Posterior vena cava (tissue), 2 donors: ENCODE measurements at regions not wholly inside any gene's neighbourhood (a gene's known extent, or its start where the extent isn't known, plus 50 kb on each side); places are given as distances from the start of the nearest gene placed in this dataset.

ENCODE experiments used
- DNase-seq: peaks from one replicate; pipeline ENCODE4 v3.0.0-alpha.2; 2020; ENCODE audit warnings: low spot score
- intact Hi-C, 2 donors: fragments of 100-400 bp; cut with DNase I; formaldehyde crosslinking; loops; one replicate each; pipeline versions ENCODE4 v1.14.1 to v1.14.2; 2022 to 2023
- donor health status: DM: yes; HTN: yes; CAD: no.
- donor health status: DM: yes; HTN: yes; CAD: no.

DNA sequence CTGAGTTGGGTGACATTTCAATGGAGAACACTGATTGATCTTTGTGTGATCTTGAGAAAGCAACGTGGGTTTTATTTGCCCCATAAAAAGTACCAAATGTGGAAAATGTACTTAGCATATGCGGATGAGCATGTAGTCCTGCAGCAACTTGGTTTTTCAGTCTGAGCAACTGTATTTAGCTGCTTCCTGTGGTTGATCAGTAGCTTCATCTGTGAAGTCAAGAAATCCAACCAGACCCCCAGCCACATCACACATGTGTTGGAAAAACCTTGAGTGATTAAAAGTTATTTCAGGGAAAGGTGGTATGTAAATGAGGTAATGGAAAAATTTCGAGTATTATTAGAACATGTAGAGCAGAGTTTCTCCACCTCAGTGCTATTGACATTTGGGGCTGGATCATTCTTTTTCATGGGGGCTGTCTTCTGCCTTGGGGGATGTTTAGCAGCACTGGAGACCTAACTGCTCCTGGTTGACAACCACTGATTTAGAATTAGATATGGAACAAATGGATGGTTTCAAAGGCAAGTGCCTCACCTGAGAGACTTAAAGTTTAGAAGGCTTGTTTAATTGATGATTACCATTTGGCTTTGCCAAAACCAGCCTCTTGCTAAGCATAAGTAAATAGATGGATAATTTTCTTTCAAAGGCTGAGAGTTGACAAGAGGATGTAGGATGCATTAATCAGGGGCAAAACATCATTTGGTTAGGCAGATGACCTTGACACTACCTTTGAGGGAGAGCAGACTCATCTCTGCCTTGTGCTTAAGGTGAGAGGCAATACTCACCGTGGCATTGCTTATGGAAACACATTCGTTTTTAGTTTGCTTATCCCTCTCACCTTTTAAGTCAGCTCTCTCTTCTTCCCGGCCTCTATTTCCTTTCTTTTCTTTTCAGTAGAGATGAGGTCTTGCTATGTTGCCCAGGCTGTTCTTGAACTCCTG, 193.0 kb upstream of the RPS6KA3 start:
- intact Hi-C loops: no loop called here

DNA sequence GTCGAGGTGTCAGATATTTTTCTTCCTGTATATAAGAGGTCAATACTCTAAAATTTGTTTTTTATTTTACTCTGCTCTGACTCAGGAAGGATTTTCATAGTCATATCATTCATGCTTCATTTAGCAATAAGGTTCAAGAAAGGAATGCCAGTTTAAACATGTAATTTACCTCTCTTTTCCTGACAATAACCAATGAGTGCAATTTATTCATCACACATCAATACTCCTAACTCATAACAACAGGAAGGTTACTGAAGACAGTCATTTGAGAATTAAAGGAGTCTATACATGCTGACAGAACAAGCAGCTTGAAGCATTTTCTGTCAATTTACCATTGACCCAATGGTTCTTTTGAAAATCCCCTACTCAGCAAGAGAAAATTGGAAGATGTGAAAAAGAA, 190.3 kb upstream of the RPS6KA3 start:
- no peak for DNase-seq
- intact Hi-C loops: no loop called here

More for the DNA sequence above, 193.0 kb upstream of the RPS6KA3 start:
- no peak for DNase-seq

DNA sequence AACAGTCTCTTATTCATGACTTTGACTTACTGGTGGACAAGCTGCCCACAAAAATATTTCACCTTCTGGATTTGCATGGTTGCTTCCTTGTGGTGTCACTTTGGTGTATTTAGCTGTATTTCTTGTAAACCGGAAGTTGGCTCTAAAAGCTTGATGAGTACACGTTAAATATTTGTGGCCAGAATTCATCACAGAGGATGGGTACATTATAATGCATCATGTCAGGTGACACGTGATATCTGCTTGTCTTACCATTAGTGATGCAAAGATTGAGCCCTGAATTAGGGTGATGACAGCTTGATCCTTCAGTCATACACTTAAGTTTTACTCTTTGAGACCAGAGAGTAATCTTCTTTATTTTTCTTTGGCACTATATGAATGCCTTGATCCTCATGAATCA, 188.3 kb upstream of the RPS6KA3 start:
- intact Hi-C loops: no loop called here
- no peak for DNase-seq

DNA sequence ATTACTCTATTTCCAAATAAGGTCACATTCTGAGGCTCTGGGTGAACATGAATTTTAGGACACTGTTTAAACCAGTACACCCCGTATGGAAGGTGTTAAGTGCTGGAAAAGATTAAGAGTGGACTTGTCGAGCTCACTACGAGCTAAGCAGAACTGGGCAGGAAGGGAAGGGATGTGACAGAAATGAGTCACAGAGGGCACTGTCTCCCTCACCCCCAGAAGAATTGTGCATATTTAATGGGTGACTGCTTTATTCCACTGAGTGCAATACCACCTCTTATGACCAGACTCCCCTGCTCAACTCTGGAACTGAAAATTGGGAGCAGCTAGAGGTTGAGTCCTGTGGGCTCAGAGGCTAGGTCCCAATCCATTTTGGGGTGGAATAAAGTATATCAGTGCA, 187.4 kb upstream of the RPS6KA3 start:
- intact Hi-C loops: no loop called here
- no peak for DNase-seq

DNA sequence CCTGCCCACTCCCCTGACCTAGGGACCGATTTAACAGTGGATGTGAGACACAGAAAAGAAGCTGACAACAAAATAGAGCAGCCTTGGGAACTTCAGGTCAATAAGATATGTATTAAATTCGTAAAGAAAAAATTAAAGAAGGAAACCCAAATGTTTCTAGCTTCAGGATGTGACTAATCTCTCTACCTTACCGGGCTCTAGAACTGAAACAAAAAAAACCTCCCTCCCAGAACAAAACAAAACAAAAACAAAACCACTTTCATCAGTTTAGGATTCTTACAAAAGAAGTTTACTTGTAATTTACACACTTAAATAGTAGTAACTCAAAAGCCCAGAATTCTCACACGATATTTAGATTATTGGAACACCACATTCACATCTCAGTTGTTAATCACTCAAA, 185.8 kb upstream of the RPS6KA3 start:
- intact Hi-C loops: no loop called here
- DNase-seq: no peak

DNA sequence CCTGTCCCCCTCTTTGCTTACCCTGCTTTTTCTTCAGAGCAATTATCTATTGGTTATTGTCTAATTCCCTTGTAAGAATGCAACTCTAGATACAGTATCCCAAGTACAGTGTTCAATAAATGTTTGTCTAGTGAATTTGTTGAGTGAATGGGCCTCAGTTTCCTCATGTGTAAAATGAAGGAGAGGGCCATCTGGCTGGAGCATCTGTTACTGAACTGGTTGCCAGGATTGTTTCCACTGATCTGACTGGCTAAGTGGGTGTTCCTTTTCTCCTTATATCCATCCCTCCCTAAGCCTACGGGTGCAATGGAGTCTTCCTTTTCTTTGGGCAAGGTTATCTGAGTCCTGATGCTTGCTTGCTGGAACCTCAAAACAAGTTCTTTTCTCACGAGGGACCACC, 185.2 kb upstream of the RPS6KA3 start:
- intact Hi-C loops: no loop called here
- no peak for DNase-seq

DNA sequence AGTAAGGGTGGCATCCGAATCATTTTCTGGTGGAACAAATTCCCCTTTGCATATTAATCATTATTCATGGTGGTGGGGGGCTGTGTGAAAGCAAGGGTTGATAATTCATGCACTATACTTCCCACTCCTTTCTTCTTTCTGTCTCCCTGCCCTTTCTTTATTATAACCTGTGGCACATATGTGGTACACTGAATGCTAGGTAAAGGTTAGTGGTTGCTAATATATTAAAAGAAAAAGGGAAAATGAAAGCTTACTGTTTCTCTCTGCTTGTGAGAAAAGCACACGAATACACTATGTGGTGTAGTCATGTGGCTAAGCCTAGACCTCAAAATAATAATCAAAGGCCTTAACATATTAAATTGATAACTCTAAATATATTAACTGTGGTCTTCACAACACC, 178.4 kb upstream of the RPS6KA3 start:
- intact Hi-C loops: loop anchor here in 1 of 2 donors (5.0 kb wide), 1 partner anchor 1068 kb away; no protein-coding TSS in a partner anchor
- DNase-seq: no peak

DNA sequence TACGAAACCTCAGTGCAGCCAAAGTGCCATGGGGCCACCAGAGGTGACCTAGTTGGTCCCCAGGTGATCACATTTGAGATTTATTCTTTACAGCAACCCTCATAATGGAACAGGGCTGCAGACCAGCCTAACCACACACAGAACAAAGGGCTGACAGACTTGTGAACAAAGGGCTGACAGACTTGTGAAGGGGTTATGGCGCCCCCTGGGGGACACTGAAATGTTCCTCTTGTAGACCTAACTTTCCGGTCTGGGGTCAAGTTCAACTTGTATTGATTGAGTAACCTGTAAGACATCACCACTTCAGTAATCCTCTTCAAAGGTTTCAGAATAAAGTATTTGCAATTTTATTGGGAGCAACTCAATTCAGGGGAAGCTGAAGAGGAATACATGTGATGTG, 175.9 kb upstream of the RPS6KA3 start:
- peak; percentile 92 for DNase-seq
- intact Hi-C loops: no loop called here

DNA sequence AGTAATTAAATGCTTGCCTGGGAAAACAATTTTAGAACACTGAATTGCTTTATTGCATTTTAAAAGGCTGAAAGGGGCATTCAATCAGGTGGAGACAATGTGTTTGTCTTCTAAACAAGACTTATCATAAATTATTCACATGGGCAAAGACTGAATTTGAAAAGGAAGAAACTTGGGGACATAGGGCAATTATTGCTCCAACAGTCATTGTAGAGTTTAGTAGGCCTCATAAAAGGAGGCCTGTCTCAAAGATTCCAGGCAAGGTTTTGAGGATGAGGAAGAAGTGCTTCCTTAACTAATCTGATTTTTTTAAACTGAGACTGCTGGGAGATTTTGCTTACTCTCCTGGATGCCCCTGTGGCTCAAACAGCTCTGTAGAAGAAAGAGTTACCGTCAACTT, 174.4 kb upstream of the RPS6KA3 start:
- intact Hi-C loops: no loop called here

DNA sequence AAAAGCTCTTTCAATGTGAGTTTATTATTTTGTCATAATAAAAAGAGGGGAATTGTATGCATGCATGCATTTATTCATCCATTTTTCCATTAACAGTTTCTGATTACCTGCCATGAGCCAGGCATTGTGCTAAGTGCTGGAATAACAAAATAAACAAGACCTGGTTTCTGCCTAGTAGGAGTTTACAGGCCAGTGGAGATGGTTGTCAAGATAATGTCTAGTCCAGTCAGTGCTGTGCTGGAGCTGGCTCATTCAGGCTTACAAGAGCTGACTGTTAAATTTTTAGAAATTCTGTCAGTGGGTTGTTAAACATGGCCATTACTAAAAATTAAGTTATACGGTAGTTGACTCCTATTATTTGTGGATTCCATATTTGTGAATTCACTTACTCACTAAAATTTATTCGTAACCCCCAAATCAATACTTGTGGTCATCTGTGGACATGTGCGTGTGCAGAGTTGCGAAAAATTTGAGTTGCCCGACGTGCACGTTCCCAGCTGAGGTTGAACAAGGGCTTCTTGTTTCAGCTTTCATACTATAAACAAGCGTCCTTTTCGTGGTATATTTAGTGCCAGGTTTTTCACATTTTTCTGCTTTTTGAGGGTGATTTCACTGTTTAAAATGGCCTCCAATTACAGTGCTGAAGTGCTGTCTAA, 172.3 kb upstream of the RPS6KA3 start:
- no peak for DNase-seq

More for the DNA sequence above, 174.4 kb upstream of the RPS6KA3 start:
- no peak for DNase-seq

DNA sequence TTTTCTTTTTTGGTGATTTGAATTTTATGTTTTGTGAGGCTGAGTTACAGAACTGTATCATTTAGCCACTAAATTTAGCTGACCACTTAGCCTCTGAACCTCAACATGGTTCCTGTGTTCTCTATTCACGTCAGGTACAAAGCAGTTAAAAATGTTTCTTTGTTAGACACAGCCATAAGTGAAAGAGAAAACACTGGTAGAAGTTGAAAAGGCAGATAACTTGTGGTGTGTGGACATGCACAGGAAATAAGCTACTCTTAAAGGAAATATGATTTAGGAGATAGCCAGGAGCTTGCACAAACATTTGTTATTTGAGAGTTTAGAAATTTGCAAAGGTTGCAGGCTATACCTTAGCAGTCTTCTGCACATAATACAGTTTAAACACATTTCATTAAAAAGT, 171.0 kb upstream of the RPS6KA3 start:
- DNase-seq: no peak
- intact Hi-C loops: no loop called here

More for the DNA sequence above, 172.3 kb upstream of the RPS6KA3 start:
- intact Hi-C loops: no loop called here

DNA sequence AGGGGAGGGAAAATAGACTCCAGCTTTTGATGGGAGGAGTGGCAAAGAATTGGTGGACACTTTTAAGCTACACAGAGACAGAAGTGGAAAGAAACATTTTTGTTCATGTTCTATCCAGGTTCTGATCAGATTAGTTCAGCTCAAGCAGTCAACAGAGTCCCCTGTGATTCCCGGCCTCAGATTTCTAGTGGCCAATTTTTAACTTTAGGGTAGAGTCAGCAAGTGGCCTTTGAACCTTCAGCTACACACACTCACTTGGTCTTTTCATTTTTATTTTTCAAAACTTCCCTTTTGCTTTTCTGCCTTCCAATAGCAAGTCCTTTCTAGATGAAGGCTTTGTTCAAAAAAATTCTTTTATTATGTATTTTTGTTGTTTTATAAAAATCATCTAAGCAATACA, 169.2 kb upstream of the RPS6KA3 start:
- DNase-seq: no peak
- intact Hi-C loops: no loop called here

DNA sequence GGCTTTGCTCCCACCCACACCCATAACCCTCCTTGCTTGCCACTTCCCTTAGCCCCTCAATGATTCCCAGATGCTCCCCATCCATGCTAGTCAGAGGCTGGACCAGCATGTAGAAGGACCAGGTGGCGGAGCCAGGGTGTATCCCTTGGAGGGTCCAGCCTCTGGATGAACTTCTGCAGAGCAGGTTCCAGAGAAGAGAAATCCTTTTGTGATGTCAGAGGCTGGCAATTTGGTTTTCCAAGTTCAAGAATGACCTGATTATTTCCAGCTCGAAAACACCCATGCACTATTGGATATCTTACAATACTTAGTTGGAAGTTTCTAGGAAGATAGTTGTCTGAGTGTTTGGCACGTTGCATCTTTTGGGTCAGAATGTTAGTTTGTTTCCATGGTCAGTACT, 168.3 kb upstream of the RPS6KA3 start:
- intact Hi-C loops: loop anchor here in 1 of 2 donors (5.0 kb wide), 1 partner anchor 1563 kb away; no protein-coding TSS in a partner anchor
- DNase-seq: no peak

DNA sequence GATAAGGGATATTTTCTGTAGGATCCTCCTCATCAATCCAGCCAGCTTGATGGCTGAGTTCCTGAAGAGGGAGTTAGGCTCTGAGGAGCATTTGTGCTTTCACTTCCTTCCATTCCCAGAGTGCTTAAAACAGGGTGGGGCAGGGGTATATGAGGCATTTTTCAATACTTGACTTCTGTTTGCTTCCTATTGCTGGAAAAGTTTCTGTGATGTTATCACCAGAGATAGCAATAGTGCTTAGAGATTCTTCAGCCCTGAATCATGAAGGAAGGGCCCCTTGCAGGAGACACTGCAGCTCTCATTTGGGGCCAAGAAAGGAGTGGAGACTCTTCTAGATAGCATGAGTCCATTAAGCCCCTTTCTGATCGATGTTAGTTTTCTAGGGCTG, 166.7 kb upstream of the RPS6KA3 start:
- intact Hi-C loops: loop anchor here in 1 of 2 donors (5.0 kb wide), 1 partner anchor 1561 kb away; no protein-coding TSS in a partner anchor
- DNase-seq: no peak

DNA sequence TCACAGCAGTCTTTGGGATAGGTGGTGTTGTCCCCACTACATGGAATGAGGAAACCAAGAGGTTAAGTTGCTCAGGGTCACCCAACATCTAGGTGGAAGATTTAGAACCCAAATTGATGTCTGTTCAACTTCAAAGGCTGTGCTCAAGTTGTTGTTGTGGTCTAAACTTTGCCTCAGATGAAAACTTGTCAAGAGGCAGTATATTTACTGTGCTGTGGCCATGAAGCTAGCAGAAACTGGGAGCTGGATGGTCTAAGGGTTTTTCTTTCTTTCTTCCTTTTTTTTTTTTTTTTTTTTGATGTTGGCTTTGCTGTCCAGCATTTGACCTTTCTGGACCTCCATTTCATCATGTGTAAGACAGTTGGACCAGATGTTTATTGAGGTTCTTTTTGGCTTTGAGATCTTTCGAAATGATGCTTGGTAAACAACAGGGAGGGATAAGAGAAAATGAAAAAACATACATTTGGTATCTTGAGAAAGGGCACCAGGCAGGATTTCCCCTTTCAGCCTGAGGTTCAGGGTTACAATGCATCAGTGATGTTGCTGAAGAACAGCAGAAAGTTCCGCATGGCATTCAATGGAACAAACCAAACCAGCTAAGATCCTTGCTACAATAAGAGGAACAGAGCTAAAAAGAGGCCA, 166.2 kb upstream of the RPS6KA3 start:
- DNase-seq: no peak
- intact Hi-C loops: loop anchor here in 1 of 2 donors (5.0 kb wide), 1 partner anchor 1561 kb away; no protein-coding TSS in a partner anchor

DNA sequence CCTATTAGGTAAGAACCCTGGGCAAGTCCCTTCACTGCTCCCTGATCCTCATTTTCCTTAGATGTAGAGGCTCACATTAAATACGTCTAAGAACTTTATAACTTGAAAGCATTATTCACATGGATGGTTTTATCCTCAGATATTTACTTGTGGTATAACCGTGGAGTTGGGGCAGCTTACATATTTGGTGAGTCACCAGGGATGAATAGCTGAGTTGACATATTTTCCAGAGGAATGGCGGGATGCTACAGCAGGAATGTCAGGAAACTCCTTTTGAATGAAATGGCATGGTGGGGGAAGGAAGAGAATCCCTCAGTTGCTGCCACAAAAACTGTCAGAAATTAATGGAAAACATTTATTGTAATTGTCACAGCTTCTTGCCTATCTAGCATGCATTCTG, 165.3 kb upstream of the RPS6KA3 start:
- no peak for DNase-seq
- intact Hi-C loops: loop anchor here in 1 of 2 donors (5.0 kb wide), 1 partner anchor 1560 kb away; no protein-coding TSS in a partner anchor

DNA sequence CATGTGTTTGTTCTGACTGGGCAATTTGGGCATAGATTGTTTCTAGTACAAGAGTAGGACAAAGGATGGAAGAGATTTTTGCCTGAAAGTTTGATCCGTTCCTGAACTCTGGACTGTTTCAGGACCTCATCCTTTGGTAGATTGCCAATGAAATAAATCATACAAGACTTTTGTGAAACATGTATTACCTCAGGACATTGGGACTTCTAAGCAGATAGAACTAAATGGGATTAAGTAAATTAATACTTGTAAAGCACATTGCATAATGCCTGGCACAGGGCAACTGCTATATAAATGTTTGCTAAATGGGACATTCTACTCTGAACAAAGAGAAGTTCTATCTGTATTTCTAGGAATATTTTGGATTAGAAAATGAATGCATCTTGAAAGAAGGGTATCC, 164.8 kb upstream of the RPS6KA3 start:
- intact Hi-C loops: loop anchor here in 1 of 2 donors (5.0 kb wide), 1 partner anchor 1559 kb away; no protein-coding TSS in a partner anchor
- no peak for DNase-seq

DNA sequence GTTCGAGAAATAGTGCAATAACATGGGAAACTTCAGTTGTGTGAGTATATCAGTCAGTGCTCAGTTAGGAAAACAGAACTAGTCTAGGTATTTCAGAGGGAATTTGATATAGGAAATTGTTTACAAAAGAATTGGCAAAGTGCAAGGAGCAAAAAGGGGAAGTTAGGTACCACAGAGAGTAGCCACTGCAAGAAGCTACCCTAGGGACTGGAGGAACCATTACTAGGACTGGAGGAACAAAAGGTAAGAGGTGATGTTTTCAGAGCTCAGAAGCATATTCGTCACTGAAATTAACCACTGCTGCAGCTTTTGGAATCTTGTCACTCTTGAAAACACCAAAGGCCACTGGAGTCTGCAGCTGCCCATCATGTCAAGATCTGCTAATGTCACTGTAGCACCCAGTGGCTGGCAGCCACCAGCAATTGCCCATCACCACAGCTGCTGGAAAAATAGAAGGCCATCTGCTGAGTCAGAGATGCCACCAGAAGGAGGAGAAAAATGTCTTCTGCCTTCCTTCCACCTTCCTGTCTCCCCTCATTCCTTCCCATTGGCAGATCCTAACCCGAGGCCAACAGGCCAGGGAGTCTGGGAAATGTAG, 160.6 kb upstream of the RPS6KA3 start:
- no peak for DNase-seq
- intact Hi-C loops: no loop called here

DNA sequence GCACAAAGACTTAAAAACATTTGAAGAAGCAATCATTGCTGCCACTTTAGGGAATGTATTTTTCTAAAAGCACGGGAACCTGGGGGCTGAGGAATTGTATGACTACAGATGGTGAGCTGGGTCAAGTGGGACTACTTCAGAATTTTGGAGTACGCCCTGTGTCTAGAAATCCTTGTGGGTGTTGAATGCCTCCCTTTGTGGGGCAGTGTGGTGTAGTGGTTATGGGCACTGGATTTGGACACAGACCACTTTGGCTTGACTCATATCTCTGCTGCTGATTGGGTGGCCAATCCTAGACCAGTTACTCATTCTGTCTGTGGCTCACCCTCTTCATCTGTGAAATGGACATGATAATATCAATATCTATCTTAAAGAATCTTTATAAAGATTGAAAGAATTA, 155.0 kb upstream of the RPS6KA3 start:
- no peak for DNase-seq
- intact Hi-C loops: no loop called here
